IMR-90 (cell line): ENCODE measurements at regions not wholly inside any gene's neighbourhood (a gene's known extent, or its start where the extent isn't known, plus 50 kb on each side); places are given as distances from the start of the nearest gene placed in this dataset.
A peak's percentile ranks its signal among the peaks of the same experiment; 100 is the strongest.

ENCODE experiments used
- ATAC-seq: fragments of 200-7000 bp; cut with Tn5 transposase; 2 replicates; pipeline ENCODE4 v1.9.1; 2020; ENCODE audit warnings: low read depth, mild to moderate bottlenecking, moderate library complexity
- BruUV-seq: library from RNA; stranded (reverse); fragments of 400-500 nt; replicated peaks from 2 replicates; lab custom pipeline; 2021; lab: Mats Ljungman, UMichigan
- CTCF ChIA-PET: fragments of 300-600 bp; formaldehyde crosslinking; extraction: SDS; loops from one replicate; lab custom pipeline; 2021; ENCODE audit warnings: antibody characterized with exemption; lab: Yijun Ruan, JAX
- POLR2A ChIA-PET: fragments of 300-600 bp; sonication (Branson Sonifier 250); formaldehyde crosslinking; loops from one replicate; lab custom pipeline; 2022; ENCODE audit warnings: antibody characterized with exemption; ENCODE audit not compliant: unreplicated experiment; lab: Charles Lee
- DNase-seq: peaks from one replicate; pipeline ENCODE4 v3.0.0; 2013
- H2AFZ ChIP-seq: replicated peaks from 2 replicates; pipeline ENCODE3; 2013; ENCODE audit warnings: low read length, mild to moderate bottlenecking; ENCODE audit not compliant: poor library complexity
- H2AK5ac ChIP-seq: 2 replicates; pipeline ENCODE4 v1.6.1; 2013; ENCODE audit warnings: low read depth, low read length, inconsistent platforms
- H2AK9ac ChIP-seq: replicated peaks from 2 replicates; pipeline ENCODE3; 2013; ENCODE audit warnings: mild to moderate bottlenecking, low read depth, low read length, moderate library complexity; ENCODE audit not compliant: poor library complexity
- H2BK120ac ChIP-seq: 2 replicates; pipeline ENCODE4 v1.6.1; 2013; ENCODE audit warnings: low read depth, low read length, inconsistent platforms
- H2BK15ac ChIP-seq: 3 replicates; pipeline ENCODE4 v1.6.1; 2013; ENCODE audit warnings: low read depth, low read length, inconsistent platforms
- H2BK20ac ChIP-seq: 2 replicates; pipeline ENCODE4 v1.6.1; 2013; ENCODE audit warnings: low read depth, mild to moderate bottlenecking, inconsistent platforms, low read length, moderate library complexity
- H2BK5ac ChIP-seq: 2 replicates; pipeline ENCODE4 v1.6.1; 2013; ENCODE audit warnings: mild to moderate bottlenecking, low read depth, low read length, inconsistent platforms; ENCODE audit not compliant: poor library complexity, severe bottlenecking
- H3K14ac ChIP-seq: replicated peaks from 2 replicates; pipeline ENCODE4 v1.6.1; 2013; ENCODE audit warnings: low read depth, low read length, inconsistent platforms
- H3K18ac ChIP-seq: 2 replicates; pipeline ENCODE4 v1.6.1; 2013; ENCODE audit warnings: low read depth, low read length, control low read depth
- H3K23ac ChIP-seq: 2 replicates; pipeline ENCODE4 v1.6.1; 2013; ENCODE audit warnings: low read depth, low read length, inconsistent platforms
- H3K27ac ChIP-seq: 2 replicates; pipeline ENCODE4 v1.5.1; 2013; ENCODE audit warnings: mild to moderate bottlenecking, control low read depth, low read length; ENCODE audit not compliant: insufficient read depth
- H3K27me3 ChIP-seq: 2 replicates; pipeline ENCODE4 v1.6.1; 2013; ENCODE audit warnings: low read length; ENCODE audit not compliant: control insufficient read depth, insufficient read depth
- H3K36me3 ChIP-seq: 2 replicates; pipeline ENCODE4 v1.6.1; 2013; ENCODE audit warnings: low read length, mixed read lengths; ENCODE audit not compliant: control insufficient read depth, insufficient read depth
- H3K4ac ChIP-seq: 2 replicates; pipeline ENCODE4 v1.6.1; 2013; ENCODE audit warnings: low read depth, low read length, inconsistent platforms
- H3K4me1 ChIP-seq: 2 replicates; pipeline ENCODE4 v1.6.1; 2013; ENCODE audit warnings: low read length, mixed read lengths; ENCODE audit not compliant: control insufficient read depth, insufficient read depth
- H3K4me2 ChIP-seq: 2 replicates; pipeline ENCODE4 v1.6.1; 2013; ENCODE audit warnings: low read depth, mild to moderate bottlenecking, control low read depth, low read length, moderate library complexity
- H3K4me3 ChIP-seq: 2 replicates; pipeline ENCODE4 v1.5.1; 2013; ENCODE audit warnings: low read depth, mild to moderate bottlenecking, control low read depth, low read length, moderate library complexity; ENCODE audit not compliant: insufficient read depth
- H3K56ac ChIP-seq: 2 replicates; pipeline ENCODE4 v1.6.1; 2013; ENCODE audit warnings: low read length, inconsistent platforms; ENCODE audit not compliant: insufficient read depth; ENCODE audit errors: extremely low read depth
- H3K79me1 ChIP-seq, 2 experiments: 2 replicates each; pipeline ENCODE4 v1.6.1; 2013; ENCODE audit warnings: low read length in 2 of 2, inconsistent platforms in 1 of 2, low read depth in 1 of 2
- H3K9ac ChIP-seq: 2 replicates; pipeline ENCODE4 v1.6.1; 2013; ENCODE audit warnings: low read depth, low read length, control low read depth
- H3K9me1 ChIP-seq: 2 replicates; pipeline ENCODE4 v1.6.1; 2013; ENCODE audit warnings: low read length, inconsistent platforms; ENCODE audit not compliant: insufficient read depth
- H3K9me3 ChIP-seq: 2 replicates; pipeline ENCODE4 v1.6.1; 2013; ENCODE audit warnings: low read length; ENCODE audit not compliant: control insufficient read depth, insufficient read depth
- H4K20me1 ChIP-seq: 2 replicates; pipeline ENCODE4 v1.6.1; 2013; ENCODE audit warnings: low read length, inconsistent platforms; ENCODE audit not compliant: insufficient read depth
- H4K5ac ChIP-seq: 2 replicates; pipeline ENCODE4 v1.6.1; 2013; ENCODE audit warnings: mild to moderate bottlenecking, low read depth, low read length, control low read depth
- H4K8ac ChIP-seq, 2 experiments: 2 replicates each; pipeline ENCODE4 v1.6.1; 2013; ENCODE audit warnings: low read depth in 2 of 2, low read length in 2 of 2, control low read depth in 1 of 2, inconsistent platforms in 1 of 2
- H4K91ac ChIP-seq: 2 replicates; pipeline ENCODE4 v1.6.1; 2013; ENCODE audit warnings: low read depth, low read length, inconsistent platforms; ENCODE audit not compliant: insufficient read depth
- BHLHE40 ChIP-seq: fragments of 150-350 bp; IDR thresholded peaks from 2 replicates; pipeline ENCODE4 v1.6.1; 2016; ENCODE audit warnings: mild to moderate bottlenecking, low read depth, low read length
- CEBPB ChIP-seq: IDR thresholded peaks from 2 replicates; pipeline ENCODE4 v1.6.1; 2012; ENCODE audit warnings: low read depth, low read length, improper control_type of control experiment
- CHD1 ChIP-seq: IDR thresholded peaks from 2 replicates; pipeline ENCODE4 v1.6.1; 2012; ENCODE audit warnings: low read depth, low read length, improper control_type of control experiment
- FOS ChIP-seq: fragments of 150-350 bp; IDR thresholded peaks from 2 replicates; pipeline ENCODE4 v1.6.1; 2016; ENCODE audit warnings: low read depth, low read length
- MAZ ChIP-seq: IDR thresholded peaks from 2 replicates; pipeline ENCODE4 v1.6.1; 2012; ENCODE audit warnings: low read depth, mild to moderate bottlenecking, low read length, improper control_type of control experiment, moderate library complexity, borderline replicate concordance
- MXI1 ChIP-seq: IDR thresholded peaks from 2 replicates; pipeline ENCODE4 v1.6.1; 2012; ENCODE audit warnings: low read depth, mild to moderate bottlenecking, low read length, moderate library complexity, borderline replicate concordance
- NFE2L2 ChIP-seq: fragments of 150-350 bp; IDR thresholded peaks from 2 replicates; pipeline ENCODE4 v1.6.1; 2016; ENCODE audit warnings: low read depth, mild to moderate bottlenecking, low read length
- POLR2A ChIP-seq: IDR thresholded peaks from 2 replicates; pipeline ENCODE4 v1.6.1; 2012; ENCODE audit warnings: mild to moderate bottlenecking, low read depth, low read length
- RAD21 ChIP-seq: IDR thresholded peaks from 2 replicates; pipeline ENCODE4 v1.6.1; 2012; ENCODE audit warnings: low read length, improper control_type of control experiment
- RCOR1 ChIP-seq: IDR thresholded peaks from 2 replicates; pipeline ENCODE4 v1.6.1; 2012; ENCODE audit warnings: mild to moderate bottlenecking, low read length, improper control_type of control experiment; ENCODE audit not compliant: insufficient replicate concordance
- RFX5 ChIP-seq: IDR thresholded peaks from 2 replicates; pipeline ENCODE4 v1.8.0; 2012; ENCODE audit warnings: low read depth, mild to moderate bottlenecking, low read length, moderate library complexity
- SMC3 ChIP-seq: fragments of 150-350 bp; IDR thresholded peaks from 2 replicates; pipeline ENCODE4 v1.6.1; 2016; ENCODE audit warnings: low read depth, mild to moderate bottlenecking, antibody characterized with exemption, low read length, moderate library complexity
- WGBS, 2 experiments: methylation state at CpG; one replicate each; pipeline versions ENCODE4 v1.1.5 to v1.1.7; 2013; ENCODE audit warnings: missing lambda C conversion rate in 2 of 2; ENCODE audit not compliant: insufficient read length in 1 of 2; ENCODE audit errors: extremely low coverage in 2 of 2; 5-methylcytosine and 5-hydroxymethylcytosine counted together
- dilution Hi-C: fragments of 300-500 bp; cut with HindIII; formaldehyde crosslinking; loops from one replicate; pipeline ENCODE4 v1.14.3; 2018; ENCODE audit warnings: low sequenced_read_pairs; ENCODE audit not compliant: unreplicated experiment
- in situ Hi-C: fragments of 300-500 bp; cut with MboI; formaldehyde crosslinking; loops from 3 replicates; pipeline ENCODE4 v1.14.3; 2019; ENCODE audit warnings: low sequenced_read_pairs, inconsistent platforms, mixed read lengths
- intact Hi-C: fragments of 100-400 bp; cut with micrococcal nuclease; formaldehyde crosslinking; loops from 2 replicates; pipeline ENCODE4 v1.10.0; 2022
- TF ChIP-seq, protein P1 (sequence below): fragments of 150-350 bp; IDR thresholded peaks from 2 replicates; pipeline ENCODE4 v1.6.1; 2017; ENCODE audit warnings: mild to moderate bottlenecking, antibody characterized with exemption, low read length, low read depth
- TF ChIP-seq, protein P2 (sequence below): fragments of 150-350 bp; IDR thresholded peaks from 2 replicates; pipeline ENCODE4 v1.6.1; 2016; ENCODE audit warnings: low read depth, mild to moderate bottlenecking, low read length, moderate library complexity, borderline replicate concordance

DNA sequence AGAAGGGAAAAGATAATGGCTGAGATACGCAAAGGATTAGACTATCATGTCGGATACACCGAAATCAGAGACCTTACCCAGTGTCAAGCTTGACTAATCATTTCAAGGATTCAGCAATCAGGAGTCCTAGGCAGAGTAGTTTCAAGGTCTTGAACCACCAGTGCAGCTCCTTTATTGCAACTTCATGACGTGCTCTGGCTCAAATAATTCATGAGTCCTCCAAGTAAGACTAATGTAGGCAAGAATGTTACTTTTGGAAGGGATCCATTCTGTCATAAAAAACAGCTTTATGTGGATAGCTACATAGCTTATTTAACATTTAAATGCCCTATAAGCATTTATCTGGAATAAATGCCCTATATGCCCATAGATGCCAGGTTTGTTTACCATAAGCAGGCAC, 123.2 kb downstream of the LMO3 start:
- CTCF ChIA-PET = no interaction called here
- no TSS peak for BruUV-seq
- Histone ChIP-seq H2BK15ac (no peak overlapping the region), H3K23ac (no peak overlapping the region), H3K4me3 (no peak overlapping the region), H4K20me1 (no peaks in the 10 kb centered on the region), H3K4me1 (no peaks in the 10 kb centered on the region), H2AK5ac (no peak overlapping the region), H2BK120ac (no peak overlapping the region), H3K4ac (no peak overlapping the region), H4K8ac (no peak overlapping the region), H2AK9ac (no peak overlapping the region), H3K9me3 (no peaks in the 10 kb centered on the region), H3K18ac (no peak overlapping the region), H4K91ac (no peak overlapping the region), H3K27me3 (no peaks in the 10 kb centered on the region), H3K56ac (no peak overlapping the region), H3K4me2 (no peak overlapping the region), H2BK20ac (no peak overlapping the region), H3K9me1 (no peaks in the 10 kb centered on the region), H3K36me3 (no peaks in the 10 kb centered on the region), H4K5ac (no peak overlapping the region), H3K14ac (no peak overlapping the region), H2AFZ (no peak overlapping the region), H3K9ac (no peak overlapping the region), H3K79me1 (no peaks in the 10 kb centered on the region), H3K27ac (no peak overlapping the region), H2BK5ac (no peak overlapping the region)
- intact Hi-C loops = no loop called here
- peak; percentile 41 for DNase-seq
- dilution Hi-C loops = no loop called here
- POLR2A ChIA-PET = no interaction called here
- in situ Hi-C loops = no loop called here
- ATAC-seq = no peak
- WGBS, 2 experiments = 90% methylated on average over 2 of the region's 4 CpGs; no CpG with 5 or more reads in 1 of the 2 experiments
- TF ChIP-seq CHD1 (no peak), RCOR1 (no peak), RAD21 (no peak), CEBPB (no peak), RFX5 (no peak), MXI1 (no peak), NFE2L2 (no peak), SMC3 (no peak), POLR2A (no peak), BHLHE40 (no peak), FOS (no peak), MAZ (no peak)
- TF ChIP-seq, protein P1, sequence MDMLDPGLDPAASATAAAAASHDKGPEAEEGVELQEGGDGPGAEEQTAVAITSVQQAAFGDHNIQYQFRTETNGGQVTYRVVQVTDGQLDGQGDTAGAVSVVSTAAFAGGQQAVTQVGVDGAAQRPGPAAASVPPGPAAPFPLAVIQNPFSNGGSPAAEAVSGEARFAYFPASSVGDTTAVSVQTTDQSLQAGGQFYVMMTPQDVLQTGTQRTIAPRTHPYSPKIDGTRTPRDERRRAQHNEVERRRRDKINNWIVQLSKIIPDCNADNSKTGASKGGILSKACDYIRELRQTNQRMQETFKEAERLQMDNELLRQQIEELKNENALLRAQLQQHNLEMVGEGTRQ = no peak
- TF ChIP-seq, protein P2, sequence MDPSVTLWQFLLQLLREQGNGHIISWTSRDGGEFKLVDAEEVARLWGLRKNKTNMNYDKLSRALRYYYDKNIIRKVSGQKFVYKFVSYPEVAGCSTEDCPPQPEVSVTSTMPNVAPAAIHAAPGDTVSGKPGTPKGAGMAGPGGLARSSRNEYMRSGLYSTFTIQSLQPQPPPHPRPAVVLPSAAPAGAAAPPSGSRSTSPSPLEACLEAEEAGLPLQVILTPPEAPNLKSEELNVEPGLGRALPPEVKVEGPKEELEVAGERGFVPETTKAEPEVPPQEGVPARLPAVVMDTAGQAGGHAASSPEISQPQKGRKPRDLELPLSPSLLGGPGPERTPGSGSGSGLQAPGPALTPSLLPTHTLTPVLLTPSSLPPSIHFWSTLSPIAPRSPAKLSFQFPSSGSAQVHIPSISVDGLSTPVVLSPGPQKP = no peak
